MCF 10A (cell line): ENCODE measurements at regions not wholly inside any gene's neighbourhood (a gene's known extent, or its start where the extent isn't known, plus 50 kb on each side); places are given as distances from the start of the nearest gene placed in this dataset.
"Not testable (repeated sequence)": the region's sequence is repeated elsewhere in the genome, so short reads cannot be mapped to it uniquely, and the experiment has no call there.

Experiments
- BruUV-seq: library from RNA; stranded (reverse); fragments of 400-500 nt; replicated peaks from 2 replicates; lab custom pipeline; 2021; lab: Mats Ljungman, UMichigan
- CTCF ChIA-PET: fragments of 300-600 bp; sonication (Branson Sonifier 250); formaldehyde crosslinking; extraction: SDS; loops from one replicate; lab custom pipeline; 2021; ENCODE audit warnings: antibody characterized with exemption, inconsistent platforms; lab: Yijun Ruan, JAX
- POLR2A ChIA-PET: fragments of 300-600, 350-650 bp; sonication (Branson Sonifier 250); formaldehyde crosslinking; extraction: SDS; loops from one replicate; lab custom pipeline; 2020; ENCODE audit warnings: antibody characterized with exemption, inconsistent platforms; lab: Yijun Ruan, JAX
- DNase-seq: peaks from one replicate; pipeline ENCODE4 v3.0.0-alpha.2; 2018; ENCODE audit not compliant: unreplicated experiment
- H3K27ac Mint-ChIP-seq: one replicate; pipeline ENCODE4 v1.8.0; 2022; ENCODE audit warnings: mild to moderate bottlenecking, low read depth, mixed read lengths; ENCODE audit not compliant: unreplicated experiment
- H3K27me3 Mint-ChIP-seq: one replicate; pipeline ENCODE4 v1.8.0; 2022; ENCODE audit warnings: mixed read lengths; ENCODE audit not compliant: insufficient read depth, unreplicated experiment
- H3K36me3 Mint-ChIP-seq: one replicate; pipeline ENCODE4 v1.8.0; 2022; ENCODE audit warnings: mild to moderate bottlenecking, moderate library complexity, mixed read lengths; ENCODE audit not compliant: insufficient read depth, unreplicated experiment
- H3K4me1 Mint-ChIP-seq: one replicate; pipeline ENCODE4 v1.8.0; 2022; ENCODE audit warnings: mixed read lengths; ENCODE audit not compliant: insufficient read depth, unreplicated experiment
- H3K4me3 Mint-ChIP-seq: one replicate; pipeline ENCODE4 v1.8.0; 2022; ENCODE audit warnings: mild to moderate bottlenecking, moderate library complexity, mixed read lengths; ENCODE audit not compliant: unreplicated experiment
- H3K9me3 Mint-ChIP-seq: one replicate; pipeline ENCODE4 v1.8.0; 2022; ENCODE audit warnings: mixed read lengths; ENCODE audit not compliant: unreplicated experiment
- CTCF ChIP-seq: fragments of 200-600 bp; IDR thresholded peaks from one replicate; pipeline ENCODE4 v1.8.0; 2022; ENCODE audit warnings: antibody characterized with exemption, mild to moderate bottlenecking; ENCODE audit not compliant: unreplicated experiment
- intact Hi-C: fragments of 100-400 bp; cut with micrococcal nuclease; formaldehyde crosslinking; loops from 2 replicates; pipeline ENCODE4 v1.14.1; 2022

DNA sequence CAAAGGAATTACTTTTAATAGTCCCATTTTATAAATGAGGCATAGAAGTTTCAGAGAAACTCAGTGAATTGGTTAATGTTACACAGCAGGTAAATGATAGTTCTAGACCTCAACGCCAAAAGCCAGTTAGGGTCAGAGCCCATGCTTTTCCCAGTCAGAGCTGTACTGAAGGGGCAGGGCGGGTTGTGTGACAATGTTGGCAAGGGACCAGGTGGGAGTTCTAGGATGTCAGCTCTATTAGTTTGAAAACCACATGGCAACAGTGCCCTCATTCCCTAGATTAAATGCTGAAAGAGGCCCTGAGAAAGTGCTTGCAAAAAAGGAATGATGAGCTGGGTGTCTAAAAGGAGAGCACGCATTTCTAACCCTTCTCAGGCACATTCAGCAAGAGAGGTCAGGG is 65.4 kb upstream of the EPHB1 start:
- Mint-ChIP-seq H3K4me3 (no peak overlapping the region), H3K36me3 (no peaks in the 10 kb centered on the region), H3K9me3 (no peaks in the 10 kb centered on the region), H3K27me3 (peaks cover 37% of the 10 kb centered on the region), H3K4me1 (no peaks in the 10 kb centered on the region), H3K27ac (no peak overlapping the region)
- TF ChIP-seq CTCF = no peak
- DNase-seq = no peak
- BruUV-seq = no TSS peak
- intact Hi-C loops = no loop called here
- CTCF ChIA-PET = interaction anchor here (0.6 kb wide), 1 partner anchor 24 kb away, joined by 3 read pairs; no protein-coding TSS in a partner anchor
- POLR2A ChIA-PET = no interaction called here

DNA sequence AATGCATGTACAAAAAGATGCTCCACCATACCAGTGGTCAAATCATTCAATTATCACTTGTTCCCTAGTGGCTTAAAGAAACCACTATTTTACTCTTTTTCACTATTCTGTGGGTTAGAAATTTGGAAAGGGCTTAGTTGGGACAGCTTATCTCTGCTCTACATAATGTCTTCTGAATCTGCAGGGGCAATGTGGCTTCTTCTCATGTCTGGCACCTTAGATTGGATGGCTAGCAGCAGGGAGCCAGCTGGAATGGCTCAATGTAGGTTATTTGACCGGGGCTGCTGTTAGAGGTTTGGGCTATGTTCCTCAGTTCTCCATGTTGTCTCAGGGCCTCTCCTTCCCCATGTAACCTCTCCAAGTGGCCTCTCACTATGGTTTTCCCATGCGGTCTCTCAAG is 57.5 kb upstream of the EPHB1 start:
- Mint-ChIP-seq H3K4me3 (no peak overlapping the region), H3K4me1 (no peaks in the 10 kb centered on the region), H3K36me3 (no peaks in the 10 kb centered on the region), H3K27me3 (peaks cover 59% of the 10 kb centered on the region), H3K27ac (no peak overlapping the region), H3K9me3 (no peaks in the 10 kb centered on the region)
- no TSS peak for BruUV-seq
- ChIA-PET POLR2A (no interaction called here), CTCF (no interaction called here)
- intact Hi-C loops = no loop called here
- DNase-seq = no peak
- no peak for TF ChIP-seq CTCF

GRCh38 chr3:134740077-134740476 is 55.0 kb upstream of the EPHB1 start:
- H3K27ac Mint-ChIP-seq, H3K36me3 Mint-ChIP-seq, BruUV-seq, H3K4me1 Mint-ChIP-seq, POLR2A ChIA-PET, H3K4me3 Mint-ChIP-seq, intact Hi-C loops, DNase-seq, H3K9me3 Mint-ChIP-seq: not testable (repeated sequence)
- CTCF ChIA-PET = interaction anchor here (0.6 kb wide), 1 partner anchor 125 kb away, joined by 3 read pairs; no protein-coding TSS in a partner anchor
- peaks cover 33% of the 10 kb centered on the region for H3K27me3 Mint-ChIP-seq

DNA sequence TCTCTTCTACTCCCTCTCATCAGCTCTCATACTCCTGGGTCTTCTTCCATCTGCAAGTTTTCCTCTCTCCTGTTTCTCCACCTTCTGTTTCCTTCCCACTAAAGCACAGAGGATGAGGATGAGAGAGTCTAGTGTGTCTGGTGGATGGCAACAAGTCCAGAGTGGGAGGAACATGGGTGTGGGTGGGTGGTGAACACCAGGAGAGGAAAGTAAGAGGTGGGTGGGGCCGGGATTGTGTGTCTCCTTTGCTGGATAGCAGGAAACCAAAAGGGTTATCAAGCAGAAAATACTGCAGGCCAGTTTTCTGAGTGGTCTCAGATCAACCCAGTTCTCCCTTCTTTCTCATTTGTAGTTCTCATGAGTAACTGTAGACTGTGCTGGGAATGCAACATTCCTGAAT is 52.9 kb upstream of the EPHB1 start:
- no peak overlapping the region for H3K4me3 Mint-ChIP-seq
- H3K27ac Mint-ChIP-seq = no peak overlapping the region
- BruUV-seq = no TSS peak
- TF ChIP-seq CTCF = no peak
- intact Hi-C loops = no loop called here
- no peaks in the 10 kb centered on the region for H3K9me3 Mint-ChIP-seq
- H3K36me3 Mint-ChIP-seq = no peaks in the 10 kb centered on the region
- POLR2A ChIA-PET = no interaction called here
- peaks cover 16% of the 10 kb centered on the region for H3K27me3 Mint-ChIP-seq
- CTCF ChIA-PET = no interaction called here
- no peaks in the 10 kb centered on the region for H3K4me1 Mint-ChIP-seq
- DNase-seq = no peak

GRCh38 chr3:134743006-134743405 is 52.1 kb upstream of the EPHB1 start:
- no peak overlapping the region for H3K27ac Mint-ChIP-seq
- TF ChIP-seq CTCF = no peak
- ChIA-PET CTCF (interaction anchor here (1.4 kb wide), 1 partner anchor 12 kb away, joined by 4 read pairs; no protein-coding TSS in a partner anchor), POLR2A (no interaction called here)
- no peak overlapping the region for H3K4me3 Mint-ChIP-seq
- no peaks in the 10 kb centered on the region for H3K36me3 Mint-ChIP-seq
- H3K9me3 Mint-ChIP-seq = no peaks in the 10 kb centered on the region
- H3K4me1 Mint-ChIP-seq = no peaks in the 10 kb centered on the region
- peaks cover 16% of the 10 kb centered on the region for H3K27me3 Mint-ChIP-seq
- no TSS peak for BruUV-seq
- DNase-seq = no peak
- intact Hi-C loops = no loop called here
